IPS-15b (cell line): ENCODE measurements at regions not wholly inside any gene's neighbourhood (a gene's known extent, or its start where the extent isn't known, plus 50 kb on each side); places are given as distances from the start of the nearest gene placed in this dataset.
"Not testable (repeated sequence)": the region's sequence is repeated elsewhere in the genome, so short reads cannot be mapped to it uniquely, and the experiment has no call there.

ENCODE experiments used
- H3K27me3 ChIP-seq: one replicate; pipeline ENCODE4 v1.6.1; 2013; ENCODE audit warnings: low read length; ENCODE audit not compliant: control insufficient read depth, insufficient read depth
- H3K36me3 ChIP-seq: one replicate; pipeline ENCODE4 v1.6.1; 2013; ENCODE audit warnings: low read length; ENCODE audit not compliant: control insufficient read depth, insufficient read depth
- H3K4me1 ChIP-seq: one replicate; pipeline ENCODE4 v1.6.1; 2013; ENCODE audit warnings: mild to moderate bottlenecking, low read length; ENCODE audit not compliant: control insufficient read depth, insufficient read depth
- H3K4me3 ChIP-seq: one replicate; pipeline ENCODE4 v1.5.1; 2013; ENCODE audit warnings: low read depth, low read length
- H3K9ac ChIP-seq: one replicate; pipeline ENCODE4 v1.6.1; 2013; ENCODE audit warnings: low read depth, mild to moderate bottlenecking, low read length
- H3K9me3 ChIP-seq: one replicate; pipeline ENCODE4 v1.6.1; 2013; ENCODE audit warnings: mild to moderate bottlenecking, low read length; ENCODE audit not compliant: control insufficient read depth, insufficient read depth

- no peak overlapping the region for H3K9ac ChIP-seq
Measured at GRCh38 chr3:101913168-101913567, 63.9 kb downstream of the NFKBIZ start.

GRCh38 chr3:101917761-101918160, 68.4 kb downstream of the NFKBIZ start:
- not testable (repeated sequence) for H3K4me1 ChIP-seq, H3K9me3 ChIP-seq, H3K9ac ChIP-seq, H3K27me3 ChIP-seq, H3K4me3 ChIP-seq, H3K36me3 ChIP-seq

More at GRCh38 chr3:101913168-101913567, 63.9 kb downstream of the NFKBIZ start:
- Histone ChIP-seq H3K36me3 (no peaks in the 10 kb centered on the region), H3K9me3 (no peaks in the 10 kb centered on the region), H3K4me3 (no peak overlapping the region), H3K27me3 (no peaks in the 10 kb centered on the region), H3K4me1 (no peaks in the 10 kb centered on the region)

- H3K9ac ChIP-seq, H3K4me1 ChIP-seq, H3K36me3 ChIP-seq, H3K4me3 ChIP-seq, H3K27me3 ChIP-seq, H3K9me3 ChIP-seq: not testable (repeated sequence)
Measured at GRCh38 chr3:101922151-101922725, 72.9 kb downstream of the NFKBIZ start.

DNA sequence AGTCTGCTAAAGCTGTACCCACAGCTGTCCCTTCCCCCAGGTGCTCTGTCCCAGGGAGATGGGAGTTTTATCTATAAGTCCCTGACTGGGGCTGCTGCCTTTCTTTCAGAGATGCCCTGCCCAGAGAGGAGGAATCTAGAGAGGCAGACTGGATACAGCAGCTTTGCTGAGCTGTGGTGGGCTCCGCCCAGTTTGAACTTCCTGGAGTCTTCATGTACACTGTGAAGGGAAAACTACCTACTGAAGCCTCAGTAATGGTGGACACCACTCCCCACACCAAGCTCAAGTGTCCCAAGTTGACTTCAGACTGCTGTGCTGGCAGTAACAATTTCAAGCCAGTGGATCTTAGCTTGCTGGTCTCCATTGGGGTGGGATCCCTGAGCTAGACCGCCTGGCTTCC, 75.3 kb downstream of the NFKBIZ start:
- H3K9ac ChIP-seq, H3K36me3 ChIP-seq, H3K4me3 ChIP-seq, H3K27me3 ChIP-seq, H3K4me1 ChIP-seq, H3K9me3 ChIP-seq: not testable (repeated sequence)

DNA sequence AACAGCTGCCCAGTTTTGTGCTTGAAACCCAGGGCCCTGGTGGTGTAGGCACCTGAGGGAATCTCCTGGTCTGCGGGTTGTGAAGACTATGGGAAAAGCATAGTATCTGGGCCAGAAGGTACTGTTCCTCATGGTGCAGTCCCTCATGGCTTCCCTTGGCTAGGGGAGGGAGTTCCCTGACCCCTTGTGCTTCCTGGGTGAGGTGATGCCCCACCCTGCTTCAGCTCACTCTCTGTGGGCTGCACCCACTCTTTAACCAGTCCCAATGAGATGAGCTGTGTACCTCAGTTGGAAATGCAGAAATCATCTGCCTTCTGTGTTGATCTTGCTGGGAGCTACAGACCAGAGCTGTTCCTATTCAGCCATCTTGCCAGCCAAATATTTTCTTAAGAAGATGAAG, 75.8 kb downstream of the NFKBIZ start:
- not testable (repeated sequence) for H3K4me3 ChIP-seq

GRCh38 chr3:101925564-101925963, 76.2 kb downstream of the NFKBIZ start:
- H3K4me3 ChIP-seq: peak overlapping the region; percentile 10
- H3K9ac ChIP-seq: no peak overlapping the region
- H3K36me3 ChIP-seq: no peaks in the 10 kb centered on the region
- no peaks in the 10 kb centered on the region for H3K27me3 ChIP-seq
- H3K9me3 ChIP-seq: no peaks in the 10 kb centered on the region
- no peaks in the 10 kb centered on the region for H3K4me1 ChIP-seq

More for the DNA sequence above, 75.8 kb downstream of the NFKBIZ start:
- not testable (repeated sequence) for H3K4me1 ChIP-seq, H3K9ac ChIP-seq, H3K27me3 ChIP-seq, H3K9me3 ChIP-seq, H3K36me3 ChIP-seq

DNA sequence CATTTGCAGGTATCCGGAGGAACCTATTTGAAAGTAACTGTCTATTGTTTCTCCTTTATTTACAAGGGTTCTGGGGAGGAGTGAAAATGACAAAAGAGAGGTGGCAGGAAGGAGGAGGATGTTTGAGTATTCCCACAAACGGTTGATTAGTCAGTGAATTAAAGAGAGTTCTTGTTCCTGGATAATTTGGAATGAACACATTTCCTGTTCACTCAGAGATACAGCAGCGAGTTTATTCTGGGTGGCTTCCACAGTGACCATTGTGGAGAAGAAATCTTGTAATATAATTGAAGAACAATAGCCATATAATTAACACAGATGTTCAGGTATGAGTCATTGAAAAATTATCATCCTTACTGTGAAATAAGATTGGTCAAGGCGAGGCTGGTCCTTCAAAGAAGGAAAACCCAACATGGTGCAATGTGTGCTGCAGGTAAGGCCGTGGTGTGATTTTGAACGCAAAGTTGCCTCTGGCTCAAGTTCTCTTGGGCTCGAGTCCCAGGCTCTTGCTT, 77.3 kb downstream of the NFKBIZ start:
- no peaks in the 10 kb centered on the region for H3K4me1 ChIP-seq
- H3K9ac ChIP-seq: no peak overlapping the region
- H3K4me3 ChIP-seq: no peak overlapping the region
- H3K9me3 ChIP-seq: no peaks in the 10 kb centered on the region
- H3K36me3 ChIP-seq: no peaks in the 10 kb centered on the region
- no peaks in the 10 kb centered on the region for H3K27me3 ChIP-seq

DNA sequence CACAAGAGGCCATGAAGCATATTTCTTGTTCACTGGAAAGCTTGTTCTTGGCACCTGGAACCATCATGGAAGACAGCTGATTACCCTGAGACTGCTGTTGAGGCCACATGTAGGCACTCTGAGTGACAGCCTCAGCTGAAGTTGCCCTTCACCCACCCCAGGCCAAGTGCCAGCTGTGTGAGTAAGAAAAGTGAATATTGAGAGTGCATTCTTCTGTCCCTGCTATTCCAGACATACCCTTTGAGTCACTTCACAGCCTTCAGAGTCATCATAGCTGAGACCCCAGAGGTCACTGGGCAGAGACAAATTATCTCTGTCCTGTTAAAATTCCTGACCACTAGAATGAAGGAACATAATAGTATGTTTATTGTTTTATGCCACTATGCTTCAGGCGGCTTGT, 79.6 kb downstream of the NFKBIZ start:
- Histone ChIP-seq H3K9me3 (no peaks in the 10 kb centered on the region), H3K27me3 (no peaks in the 10 kb centered on the region), H3K4me3 (no peak overlapping the region), H3K36me3 (no peaks in the 10 kb centered on the region), H3K9ac (no peak overlapping the region), H3K4me1 (no peaks in the 10 kb centered on the region)

DNA sequence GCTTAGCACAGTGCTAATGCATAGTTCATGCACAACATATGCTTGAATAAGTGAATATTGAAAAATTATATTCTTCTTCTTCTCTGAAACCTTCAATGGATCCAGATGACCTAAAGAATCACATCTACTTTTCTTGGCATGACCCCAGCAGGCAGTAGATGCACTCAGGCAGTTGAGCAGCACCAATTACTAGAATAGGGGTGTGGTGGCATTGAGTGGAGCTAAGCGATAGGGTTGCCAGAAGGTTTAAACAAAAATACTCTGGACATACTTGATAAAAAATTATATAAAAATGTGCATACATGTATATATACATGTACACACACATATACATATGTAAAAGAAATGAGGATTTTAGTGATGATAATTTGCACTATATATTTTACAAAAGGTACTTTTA, 81.8 kb downstream of the NFKBIZ start:
- Histone ChIP-seq H3K9ac (no peak overlapping the region), H3K4me3 (no peak overlapping the region), H3K27me3 (no peaks in the 10 kb centered on the region), H3K9me3 (no peaks in the 10 kb centered on the region), H3K36me3 (no peaks in the 10 kb centered on the region), H3K4me1 (no peaks in the 10 kb centered on the region)

GRCh38 chr3:101932326-101933068, 83.2 kb downstream of the NFKBIZ start:
- Histone ChIP-seq H3K4me1 (no peaks in the 10 kb centered on the region), H3K9me3 (no peaks in the 10 kb centered on the region), H3K4me3 (no peak overlapping the region), H3K9ac (no peak overlapping the region), H3K36me3 (no peaks in the 10 kb centered on the region), H3K27me3 (no peaks in the 10 kb centered on the region)

GRCh38 chr3:101936419-101937356, 87.4 kb downstream of the NFKBIZ start:
- Histone ChIP-seq H3K27me3 (no peaks in the 10 kb centered on the region), H3K4me1 (no peaks in the 10 kb centered on the region), H3K36me3 (no peaks in the 10 kb centered on the region), H3K4me3 (no peak overlapping the region), H3K9me3 (no peaks in the 10 kb centered on the region), H3K9ac (no peak overlapping the region)
